Esophagus muscularis mucosa (tissue), 4 donors: ENCODE measurements at regions not wholly inside any gene's neighbourhood (a gene's known extent, or its start where the extent isn't known, plus 50 kb on each side); places are given as distances from the start of the nearest gene placed in this dataset.

ENCODE experiments used
- DNase-seq: peaks from one replicate; pipeline ENCODE4 v3.0.0-alpha.2; 2017; ENCODE audit errors: extremely low spot score
- H3K27ac ChIP-seq, 4 donors: fragments of 200-600 bp; sonication (generic); replicated peaks in 1 of 4; 1 replicate in 3 of 4; 2 replicates in 1 of 4; pipeline ENCODE4 v1.5.1; 2016 to 2019; ENCODE audit warnings: mild to moderate bottlenecking in 1 of 4
- H3K27me3 ChIP-seq, 4 donors: fragments of 200-600 bp; sonication (generic); one replicate each; pipeline versions ENCODE4 v1.5.1 to v1.6.0; 2016 to 2019
- H3K36me3 ChIP-seq, 4 donors: fragments of 200-600 bp; sonication (generic); one replicate each; pipeline ENCODE4 v1.5.1; 2016 to 2019
- H3K4me1 ChIP-seq, 4 donors: fragments of 200-600 bp; sonication (generic); one replicate each; pipeline ENCODE4 v1.5.1; 2016 to 2019
- H3K4me3 ChIP-seq, 4 donors: fragments of 200-600 bp; sonication (generic); 1 replicate in 2 of 4; 2 replicates in 2 of 4; pipeline ENCODE4 v1.5.1; 2016 to 2019; ENCODE audit warnings: mild to moderate bottlenecking in 4 of 4, moderate library complexity in 1 of 4
- H3K9me3 ChIP-seq, 4 donors: fragments of 200-600 bp; sonication (generic); 1 replicate in 3 of 4; 2 replicates in 1 of 4; pipeline ENCODE4 v1.5.1; 2016 to 2019
- EP300 ChIP-seq: sonication (generic); formaldehyde crosslinking; IDR thresholded peaks from one replicate; pipeline ENCODE4 v1.6.1; 2017; ENCODE audit warnings: antibody characterized with exemption
- POLR2A ChIP-seq: fragments of 450-650 bp; IDR thresholded peaks from one replicate; pipeline ENCODE4 v1.6.1; 2017; ENCODE audit warnings: antibody characterized with exemption, moderate library complexity, mild to moderate bottlenecking, low read depth
- POLR2AphosphoS5 ChIP-seq, 2 donors: sonication (generic); formaldehyde crosslinking; IDR thresholded peaks; one replicate each; pipeline ENCODE4 v1.6.1; 2017; ENCODE audit warnings: antibody characterized with exemption in 2 of 2
- WGBS: methylation state at CpG from one replicate; pipeline ENCODE4 v1.1.5; 2018; 5-methylcytosine and 5-hydroxymethylcytosine counted together
- intact Hi-C: fragments of 100-400 bp; cut with DNase I; formaldehyde crosslinking; loops from one replicate; pipeline ENCODE4 v1.15.1; 2023
- TF ChIP-seq, protein P1 (sequence below), 3 experiments: fragments of 200-600 bp in 2 of 3; fragments of 450-650 bp in 1 of 3; sonication (generic) in 2 of 3; IDR thresholded peaks; one replicate each; pipeline ENCODE4 v1.5.1; 2017 to 2019; ENCODE audit warnings: antibody characterized with exemption in 3 of 3, mild to moderate bottlenecking in 2 of 3, moderate library complexity in 1 of 3

DNA sequence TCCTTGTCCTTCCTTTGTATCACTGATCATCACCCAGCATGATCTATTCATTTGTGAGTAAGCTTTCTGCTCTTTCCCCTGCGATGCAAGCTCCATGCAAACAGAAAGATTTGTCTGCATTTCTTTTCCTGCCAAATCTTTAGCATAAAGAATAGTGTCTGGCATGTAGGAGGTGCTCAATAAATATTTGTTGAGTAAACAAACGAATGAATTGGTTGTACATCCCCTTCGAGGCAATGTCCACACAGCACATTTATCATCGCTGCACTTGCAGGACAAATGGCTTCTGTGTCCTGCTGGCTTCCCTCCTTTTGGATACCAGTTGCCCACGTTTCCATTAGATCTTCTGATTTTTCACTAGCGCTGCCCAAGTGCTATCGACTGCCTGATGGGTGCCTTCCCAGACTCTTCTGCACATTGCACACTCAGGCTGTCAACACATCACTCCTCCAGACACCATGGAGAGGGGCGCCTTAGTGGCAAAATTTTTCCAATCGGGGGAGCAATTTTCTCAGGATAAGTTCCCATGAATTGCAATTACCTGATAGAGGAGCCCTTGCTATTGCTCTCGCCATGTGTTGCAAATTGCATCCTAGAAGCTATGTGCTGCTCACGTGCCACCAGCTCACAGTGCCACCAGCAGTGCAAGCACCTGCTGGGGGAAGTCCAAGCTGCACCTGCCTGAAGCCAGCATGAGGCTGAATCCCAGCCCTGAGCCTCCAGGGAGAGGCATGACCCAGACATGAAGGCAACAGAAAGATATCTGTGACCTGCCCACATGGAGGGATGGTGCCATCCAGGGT lies 206.6 kb downstream of the KIF26A start:
- peaks cover 0 to 10% (median 2%) of the 10 kb centered on the region in 4 donors for H3K4me1 ChIP-seq
- intact Hi-C loops = no loop called here
- no peak for DNase-seq
- H3K36me3 ChIP-seq = no peaks in the 10 kb centered on the region
- 78% methylated on average over 11 of the region's 11 CpGs for WGBS
- TF ChIP-seq POLR2AphosphoS5 (IDR thresholded peaks at IDR 0.05) (no peak), EP300 (no peak), POLR2A (no peak)
- TF ChIP-seq, protein P1, sequence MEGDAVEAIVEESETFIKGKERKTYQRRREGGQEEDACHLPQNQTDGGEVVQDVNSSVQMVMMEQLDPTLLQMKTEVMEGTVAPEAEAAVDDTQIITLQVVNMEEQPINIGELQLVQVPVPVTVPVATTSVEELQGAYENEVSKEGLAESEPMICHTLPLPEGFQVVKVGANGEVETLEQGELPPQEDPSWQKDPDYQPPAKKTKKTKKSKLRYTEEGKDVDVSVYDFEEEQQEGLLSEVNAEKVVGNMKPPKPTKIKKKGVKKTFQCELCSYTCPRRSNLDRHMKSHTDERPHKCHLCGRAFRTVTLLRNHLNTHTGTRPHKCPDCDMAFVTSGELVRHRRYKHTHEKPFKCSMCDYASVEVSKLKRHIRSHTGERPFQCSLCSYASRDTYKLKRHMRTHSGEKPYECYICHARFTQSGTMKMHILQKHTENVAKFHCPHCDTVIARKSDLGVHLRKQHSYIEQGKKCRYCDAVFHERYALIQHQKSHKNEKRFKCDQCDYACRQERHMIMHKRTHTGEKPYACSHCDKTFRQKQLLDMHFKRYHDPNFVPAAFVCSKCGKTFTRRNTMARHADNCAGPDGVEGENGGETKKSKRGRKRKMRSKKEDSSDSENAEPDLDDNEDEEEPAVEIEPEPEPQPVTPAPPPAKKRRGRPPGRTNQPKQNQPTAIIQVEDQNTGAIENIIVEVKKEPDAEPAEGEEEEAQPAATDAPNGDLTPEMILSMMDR (IDR thresholded peaks at IDR 0.05) = no peak
- peaks cover 0 to 61% (median 0%) of the 10 kb centered on the region in 4 donors for H3K27me3 ChIP-seq
- H3K9me3 ChIP-seq = no peaks in the 10 kb centered on the region
- no peak overlapping the region for H3K27ac ChIP-seq
- H3K4me3 ChIP-seq = no peak overlapping the region

DNA sequence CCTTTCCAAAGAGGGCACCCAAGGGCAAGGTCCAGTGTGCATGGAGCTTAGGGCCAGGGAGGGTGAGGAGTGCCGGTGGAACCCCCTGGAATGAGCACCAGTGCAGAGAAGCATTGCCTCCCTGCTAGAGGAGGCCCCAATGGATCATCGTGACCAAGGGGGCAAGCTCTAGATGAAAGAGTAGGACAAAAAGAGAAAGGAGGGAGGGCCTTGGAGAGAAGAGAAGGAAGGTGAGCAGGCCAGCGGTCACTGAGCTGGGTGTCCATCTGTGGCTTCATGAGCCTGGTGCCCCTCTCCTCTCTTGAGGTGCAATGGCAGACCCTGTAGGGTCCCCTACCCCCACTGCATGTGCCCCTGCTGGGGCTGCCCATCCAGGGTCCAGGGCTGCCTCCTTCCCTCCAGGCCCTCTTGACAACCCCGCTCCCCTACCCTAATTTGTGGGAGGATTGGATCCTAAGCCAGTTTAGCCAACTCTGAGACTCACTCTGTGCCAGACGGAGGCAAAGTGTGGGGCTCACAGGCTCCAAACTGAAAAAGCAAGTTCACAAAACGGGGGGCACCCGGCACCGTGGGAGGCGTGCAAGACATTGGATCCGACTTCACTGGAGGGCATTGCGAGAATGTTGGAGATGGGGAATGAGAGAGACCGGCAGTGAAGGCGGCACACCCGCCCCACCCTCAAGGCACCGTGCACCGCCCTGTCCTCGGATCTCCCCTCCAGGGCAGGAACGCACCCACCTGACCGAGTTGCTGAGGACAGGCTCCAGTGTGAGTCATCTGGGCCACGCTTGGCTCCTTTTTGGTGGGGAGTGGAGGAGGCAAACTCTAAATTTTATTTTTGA lies 207.5 kb downstream of the KIF26A start:
- intact Hi-C loops = no loop called here
- 90% methylated on average over 20 of the region's 20 CpGs for WGBS
- H3K9me3 ChIP-seq = no peaks in the 10 kb centered on the region

DNA sequence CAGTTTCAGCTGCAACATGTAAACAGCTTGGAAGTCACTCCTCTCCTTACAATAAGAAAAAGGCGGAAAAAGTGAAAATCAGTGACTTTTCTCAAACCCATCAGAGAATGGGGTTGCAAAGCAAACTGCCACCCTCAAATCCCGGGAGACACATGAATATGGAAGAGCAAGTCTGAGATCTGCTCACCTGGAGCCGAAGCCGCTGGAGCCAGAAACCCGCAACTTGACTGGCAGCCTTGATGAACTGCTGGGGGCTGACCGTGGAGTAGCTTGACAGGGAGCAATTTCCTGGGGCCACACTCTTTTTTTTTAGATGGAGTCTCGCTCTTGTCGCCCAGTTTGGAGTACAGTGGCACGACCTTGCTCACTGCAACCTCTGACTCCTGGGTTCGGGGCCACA lies 208.2 kb downstream of the KIF26A start:
- 70% methylated on average over 2 of the region's 10 CpGs for WGBS
- H3K4me3 ChIP-seq = no peak overlapping the region
- no peak for DNase-seq
- TF ChIP-seq POLR2AphosphoS5 (IDR thresholded peaks at IDR 0.05) = no peak
- no peak for TF ChIP-seq POLR2A
- TF ChIP-seq, protein P1 (IDR thresholded peaks at IDR 0.05) = no peak
- TF ChIP-seq EP300 = no peak
- peaks cover 0 to 19% (median 9%) of the 10 kb centered on the region in 4 donors for H3K4me1 ChIP-seq
- no peaks in the 10 kb centered on the region for H3K36me3 ChIP-seq
- peaks cover 0 to 54% (median 0%) of the 10 kb centered on the region in 4 donors for H3K27me3 ChIP-seq
- intact Hi-C loops = no loop called here
- no peaks in the 10 kb centered on the region for H3K9me3 ChIP-seq
- no peak overlapping the region for H3K27ac ChIP-seq

More for the DNA sequence above, 207.5 kb downstream of the KIF26A start:
- no peak for TF ChIP-seq POLR2AphosphoS5 (IDR thresholded peaks at IDR 0.05)
- TF ChIP-seq, protein P1 (IDR thresholded peaks at IDR 0.05) = no peak
- TF ChIP-seq EP300 = no peak
- TF ChIP-seq POLR2A = no peak
- peaks cover 0 to 56% (median 0%) of the 10 kb centered on the region in 4 donors for H3K27me3 ChIP-seq
- peaks cover 0 to 18% (median 9%) of the 10 kb centered on the region in 4 donors for H3K4me1 ChIP-seq
- no peak overlapping the region for H3K27ac ChIP-seq
- no peaks in the 10 kb centered on the region for H3K36me3 ChIP-seq
- no peak for DNase-seq
- no peak overlapping the region for H3K4me3 ChIP-seq

GRCh38 chr14:104348741-104349140 lies 210.4 kb downstream of the KIF26A start:
- intact Hi-C loops = no loop called here
- no peaks in the 10 kb centered on the region for H3K36me3 ChIP-seq
- H3K4me3 ChIP-seq = no peak overlapping the region
- DNase-seq = no peak
- no peak overlapping the region for H3K27ac ChIP-seq
- TF ChIP-seq POLR2AphosphoS5 (IDR thresholded peaks at IDR 0.05) = no peak
- no peak for TF ChIP-seq POLR2A
- TF ChIP-seq, protein P1 (IDR thresholded peaks at IDR 0.05) = no peak
- TF ChIP-seq EP300 = no peak
- peaks cover 0 to 14% (median 12%) of the 10 kb centered on the region in 4 donors for H3K9me3 ChIP-seq
- WGBS = 86% methylated on average over 5 of the region's 5 CpGs
- H3K4me1 ChIP-seq = peaks cover 0 to 12% (median 9%) of the 10 kb centered on the region in 4 donors
- peaks cover 0 to 52% (median 0%) of the 10 kb centered on the region in 4 donors for H3K27me3 ChIP-seq
